ENCODE measurements at regions not wholly inside any gene's neighbourhood (a gene's known extent, or its start where the extent isn't known, plus 50 kb on each side); places are given as distances from the start of the nearest gene placed in this dataset.

- Mint-ChIP-seq H3K36me3 (ENCODE audit: insufficient read depth, unreplicated experiment) (no peaks in the 10 kb centered on the region), H3K9me3 (ENCODE audit: unreplicated experiment) (peaks cover 25% of the 10 kb centered on the region), H3K4me3 (ENCODE audit: unreplicated experiment) (no peak overlapping the region), H3K27ac (ENCODE audit: low read depth, unreplicated experiment) (no peak overlapping the region), H3K27me3 (ENCODE audit: insufficient read depth, unreplicated experiment) (peaks cover 14% of the 10 kb centered on the region), H3K4me1 (ENCODE audit: insufficient read depth, unreplicated experiment) (no peaks in the 10 kb centered on the region)
- BruUV-seq (replicated peaks) = no TSS peak
- intact Hi-C loops (cut with micrococcal nuclease) = no loop called here
- CTCF ChIA-PET = interaction anchor here (0.8 kb wide), 1 partner anchor 79 kb away, joined by 4 read pairs; no protein-coding TSS in a partner anchor
- DNase-seq (ENCODE audit: unreplicated experiment) = no peak
- no peak for TF ChIP-seq CTCF (IDR thresholded peaks at IDR 0.05; ENCODE audit: unreplicated experiment)
- POLR2A ChIA-PET = no interaction called here
Measured at GRCh38 chr4:8747467-8748235, 124.0 kb downstream of the HMX1 start.

GRCh38 chr4:8746523-8747466 lies 124.8 kb downstream of the HMX1 start:
- no peak for DNase-seq (ENCODE audit: unreplicated experiment)
- Mint-ChIP-seq H3K36me3 (ENCODE audit: insufficient read depth, unreplicated experiment) (no peaks in the 10 kb centered on the region), H3K27me3 (ENCODE audit: insufficient read depth, unreplicated experiment) (peaks cover 14% of the 10 kb centered on the region), H3K9me3 (ENCODE audit: unreplicated experiment) (peaks cover 28% of the 10 kb centered on the region), H3K27ac (ENCODE audit: low read depth, unreplicated experiment) (no peak overlapping the region), H3K4me1 (ENCODE audit: insufficient read depth, unreplicated experiment) (no peaks in the 10 kb centered on the region), H3K4me3 (ENCODE audit: unreplicated experiment) (no peak overlapping the region)
- BruUV-seq (replicated peaks) = no TSS peak
- CTCF ChIA-PET = interaction anchor here (0.8 kb wide), 1 partner anchor 78 kb away, joined by 4 read pairs; no protein-coding TSS in a partner anchor
- TF ChIP-seq CTCF (IDR thresholded peaks at IDR 0.05; ENCODE audit: unreplicated experiment) = no peak
- intact Hi-C loops (cut with micrococcal nuclease) = no loop called here
- POLR2A ChIA-PET = no interaction called here

- no TSS peak for BruUV-seq (replicated peaks)
- ChIA-PET CTCF (no interaction called here), POLR2A (no interaction called here)
- Mint-ChIP-seq H3K9me3 (ENCODE audit: unreplicated experiment) (peaks cover 28% of the 10 kb centered on the region), H3K36me3 (ENCODE audit: insufficient read depth, unreplicated experiment) (no peaks in the 10 kb centered on the region), H3K27ac (ENCODE audit: low read depth, unreplicated experiment) (no peak overlapping the region), H3K27me3 (ENCODE audit: insufficient read depth, unreplicated experiment) (peaks cover 14% of the 10 kb centered on the region), H3K4me1 (ENCODE audit: insufficient read depth, unreplicated experiment) (no peaks in the 10 kb centered on the region), H3K4me3 (ENCODE audit: unreplicated experiment) (no peak overlapping the region)
- TF ChIP-seq CTCF (IDR thresholded peaks at IDR 0.05; ENCODE audit: unreplicated experiment) = no peak
- DNase-seq (ENCODE audit: unreplicated experiment) = no peak
- intact Hi-C loops (cut with micrococcal nuclease) = no loop called here
Measured at GRCh38 chr4:8745826-8746225, 125.8 kb downstream of the HMX1 start.

Measured in MCF 10A (cell line).